GM23338 (cell line): ENCODE measurements at regions not wholly inside any gene's neighbourhood (a gene's known extent, or its start where the extent isn't known, plus 50 kb on each side); places are given as distances from the start of the nearest gene placed in this dataset.

Experiments used
- ATAC-seq: fragments of 200-7000 bp; cut with Tn5 transposase; 3 replicates; pipeline ENCODE4 v1.9.1; 2020
- DNase-seq: peaks from one replicate; pipeline ENCODE4 v3.0.0-alpha.2; 2015; ENCODE audit warnings: low spot score
- H2AFZ ChIP-seq: fragments of 200-600 bp; sonication (generic); 2 replicates; pipeline ENCODE4 v1.8.0; 2016; ENCODE audit warnings: antibody characterized with exemption, mild to moderate bottlenecking, moderate library complexity
- H3F3A ChIP-seq: fragments of 200-600 bp; sonication (generic); replicated peaks from 2 replicates; pipeline ENCODE4 v1.8.0; 2017; ENCODE audit warnings: antibody characterized with exemption, mixed run types, low read depth
- H3K27ac ChIP-seq: fragments of 200-600 bp; sonication (generic); 2 replicates; pipeline ENCODE4 v1.6.1; 2016; ENCODE audit warnings: low read depth
- H3K27me3 ChIP-seq: fragments of 200-600 bp; sonication (generic); 2 replicates; pipeline ENCODE4 v1.8.0; 2016; ENCODE audit warnings: mild to moderate bottlenecking, mixed run types, moderate library complexity; ENCODE audit not compliant: insufficient read depth
- H3K36me3 ChIP-seq: fragments of 200-600 bp; sonication (generic); 2 replicates; pipeline ENCODE4 v1.8.0; 2016; ENCODE audit warnings: mild to moderate bottlenecking; ENCODE audit not compliant: insufficient read depth
- H3K4me1 ChIP-seq: fragments of 200-600 bp; sonication (generic); 2 replicates; pipeline ENCODE4 v1.8.0; 2016; ENCODE audit warnings: mild to moderate bottlenecking, moderate library complexity; ENCODE audit not compliant: insufficient read depth
- H3K4me2 ChIP-seq: fragments of 200-600 bp; sonication (generic); 2 replicates; pipeline ENCODE4 v1.7.1; 2017; ENCODE audit warnings: mixed run types
- H3K4me3 ChIP-seq: fragments of 200-600 bp; sonication (generic); 2 replicates; pipeline ENCODE4 v1.6.1; 2016; ENCODE audit warnings: mixed run types
- H3K79me2 ChIP-seq: fragments of 200-600 bp; sonication (generic); replicated peaks from 2 replicates; pipeline ENCODE4 v1.8.0; 2017; ENCODE audit warnings: mild to moderate bottlenecking; ENCODE audit not compliant: insufficient read depth
- H3K9me2 ChIP-seq: fragments of 200-600 bp; sonication (generic); 2 replicates; pipeline ENCODE4 v1.8.0; 2017; ENCODE audit not compliant: insufficient read depth
- H4K20me1 ChIP-seq: fragments of 200-600 bp; sonication (generic); replicated peaks from 2 replicates; pipeline ENCODE4 v1.8.0; 2017; ENCODE audit warnings: mild to moderate bottlenecking; ENCODE audit not compliant: insufficient read depth
- H3K27ac Mint-ChIP-seq: 2 replicates; pipeline ENCODE4 v1.8.0; 2020; ENCODE audit warnings: inconsistent platforms, mild to moderate bottlenecking, moderate library complexity, mixed read lengths
- H3K27me3 Mint-ChIP-seq: 3 replicates; pipeline ENCODE4 v1.8.0; 2022; ENCODE audit warnings: low read depth, mild to moderate bottlenecking, moderate library complexity, mixed read lengths, inconsistent platforms; ENCODE audit not compliant: insufficient read depth, poor library complexity
- H3K36me3 Mint-ChIP-seq: 3 replicates; pipeline ENCODE4 v1.8.0; 2021; ENCODE audit warnings: low read depth, mild to moderate bottlenecking, inconsistent platforms, moderate library complexity, mixed read lengths
- H3K4me1 Mint-ChIP-seq: 3 replicates; pipeline ENCODE4 v1.8.0; 2020; ENCODE audit warnings: mild to moderate bottlenecking, inconsistent platforms, mixed read lengths
- H3K4me3 Mint-ChIP-seq: 3 replicates; pipeline ENCODE4 v1.8.0; 2021; ENCODE audit warnings: moderate library complexity, mild to moderate bottlenecking, inconsistent platforms, mixed read lengths
- H3K9me3 Mint-ChIP-seq: 3 replicates; pipeline ENCODE4 v1.8.0; 2020; ENCODE audit warnings: moderate library complexity, mild to moderate bottlenecking, inconsistent platforms, mixed read lengths
- CREB1 ChIP-seq: fragments of 250-450 bp; sonication (Bioruptor Pico); IDR thresholded peaks from 2 replicates; pipeline ENCODE4 v1.5.0; 2020; ENCODE audit warnings: low read depth, mild to moderate bottlenecking, moderate library complexity
- EZH2 ChIP-seq: fragments of 200-600 bp; sonication (generic); IDR thresholded peaks from one replicate; pipeline ENCODE4 v1.8.0; 2017; ENCODE audit warnings: antibody characterized with exemption, mild to moderate bottlenecking, low read depth; ENCODE audit not compliant: unreplicated experiment
- EZH2phosphoT487 ChIP-seq: fragments of 200-600 bp; sonication (generic); IDR thresholded peaks from one replicate; pipeline ENCODE4 v1.8.1; 2018; ENCODE audit warnings: antibody characterized with exemption; ENCODE audit not compliant: unreplicated experiment
- JUNB ChIP-seq: IDR thresholded peaks from one replicate; pipeline ENCODE4 v1.6.1; 2016; ENCODE audit warnings: antibody characterized with exemption; ENCODE audit not compliant: unreplicated experiment
- NANOG ChIP-seq: IDR thresholded peaks from 2 replicates; pipeline ENCODE4 v1.6.1; 2016; ENCODE audit warnings: antibody characterized with exemption, borderline replicate concordance
- POLR2AphosphoS5 ChIP-seq: IDR thresholded peaks from 2 replicates; pipeline ENCODE4 v1.6.1; 2016; ENCODE audit warnings: antibody characterized with exemption, low read depth
- STAT1 ChIP-seq: IDR thresholded peaks from one replicate; pipeline ENCODE4 v1.6.1; 2016; ENCODE audit warnings: antibody characterized with exemption; ENCODE audit not compliant: unreplicated experiment
- ZNF114 ChIP-seq: fragments of 250-450 bp; sonication (Bioruptor Pico); IDR thresholded peaks from 2 replicates; pipeline ENCODE4 v1.5.0; 2020; ENCODE audit warnings: mild to moderate bottlenecking, moderate library complexity
- ZNF331 ChIP-seq: fragments of 250-450 bp; sonication (Bioruptor Pico); IDR thresholded peaks from 2 replicates; pipeline ENCODE4 v1.5.0; 2020; ENCODE audit warnings: low read depth, mild to moderate bottlenecking, moderate library complexity
- TF ChIP-seq, protein P1 (sequence below), 2 experiments: fragments of 200-600 bp in 1 of 2; sonication (generic) in 1 of 2; conservative IDR thresholded peaks; 2 replicates each; pipeline versions ENCODE4 v1.5.1 to v1.6.1; 2016 to 2017; ENCODE audit warnings: antibody characterized with exemption in 2 of 2, low read depth in 2 of 2, mild to moderate bottlenecking in 2 of 2, moderate library complexity in 1 of 2
- TF ChIP-seq, protein P2 (sequence below): IDR thresholded peaks from one replicate; pipeline ENCODE4 v1.6.1; 2018; ENCODE audit warnings: antibody characterized with exemption; ENCODE audit not compliant: unreplicated experiment
- TF ChIP-seq, protein P3 (sequence below): IDR thresholded peaks from 2 replicates; pipeline ENCODE4 v1.6.1; 2016; ENCODE audit warnings: antibody characterized with exemption

DNA sequence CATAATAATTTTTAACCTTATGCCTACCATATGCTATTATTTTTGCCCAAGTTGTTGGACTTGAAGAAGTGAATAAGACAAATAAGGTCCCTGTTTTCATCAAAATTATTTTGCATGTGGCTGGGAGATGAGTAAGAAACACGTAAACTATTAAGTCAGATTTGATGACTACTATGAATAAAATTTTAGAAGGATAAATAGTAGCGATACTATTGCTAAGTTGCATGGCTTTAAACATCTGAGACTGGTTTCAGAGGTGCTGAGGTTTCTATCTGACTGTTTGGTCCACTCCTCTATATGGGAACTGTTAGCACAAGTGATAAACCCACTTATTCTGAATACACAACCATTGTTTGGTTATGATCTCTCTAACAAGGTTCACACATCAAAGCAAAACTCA lies 674.3 kb upstream of the MDGA2 start:
- Histone ChIP-seq H3K9me2 (no peaks in the 10 kb centered on the region), H3K4me2 (no peak overlapping the region), H4K20me1 (no peaks in the 10 kb centered on the region), H3K4me1 (no peaks in the 10 kb centered on the region), H3K4me3 (no peak overlapping the region), H3K79me2 (no peaks in the 10 kb centered on the region), H2AFZ (no peak overlapping the region), H3K36me3 (no peaks in the 10 kb centered on the region), H3F3A (no peaks in the 10 kb centered on the region), H3K27me3 (no peaks in the 10 kb centered on the region), H3K27ac (no peak overlapping the region)
- ATAC-seq (no peak), DNase-seq (no peak)
- Mint-ChIP-seq H3K27ac (no peak overlapping the region), H3K4me3 (no peak overlapping the region), H3K9me3 (no peaks in the 10 kb centered on the region), H3K4me1 (no peaks in the 10 kb centered on the region), H3K27me3 (no peaks in the 10 kb centered on the region), H3K36me3 (no peaks in the 10 kb centered on the region)
- TF ChIP-seq ZNF331 (CRISPR knock-in tag) = no peak

DNA sequence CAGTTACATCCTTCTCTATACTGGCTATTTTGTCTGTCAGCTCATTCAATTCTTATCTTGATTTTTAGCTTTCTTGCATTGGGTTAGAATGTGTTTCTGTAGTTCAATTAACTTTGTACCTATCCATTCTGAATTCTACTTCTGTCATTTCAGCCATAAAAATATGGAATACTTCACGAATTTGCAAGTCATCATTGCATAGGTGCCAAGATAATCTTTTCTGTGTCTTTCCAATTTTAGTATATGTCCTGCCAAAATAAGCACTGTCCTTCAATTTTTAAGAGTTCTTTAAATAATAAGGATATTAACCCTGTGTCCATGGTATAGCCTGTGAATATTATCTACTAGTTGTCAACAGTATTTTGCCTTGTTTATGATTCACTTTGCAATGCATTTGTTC lies 665.7 kb upstream of the MDGA2 start:
- H3K4me1 ChIP-seq = peaks cover 11% of the 10 kb centered on the region
- H3K36me3 ChIP-seq = no peaks in the 10 kb centered on the region
- H3K27me3 ChIP-seq = no peaks in the 10 kb centered on the region
- Mint-ChIP-seq H3K27ac (no peak overlapping the region), H3K9me3 (no peaks in the 10 kb centered on the region), H3K4me3 (no peak overlapping the region), H3K27me3 (no peaks in the 10 kb centered on the region), H3K36me3 (no peaks in the 10 kb centered on the region), H3K4me1 (peaks cover 15% of the 10 kb centered on the region)
- no peaks in the 10 kb centered on the region for H3K9me2 ChIP-seq
- no peaks in the 10 kb centered on the region for H3K79me2 ChIP-seq
- DNase-seq (no peak), ATAC-seq (no peak)
- H3K4me3 ChIP-seq = no peak overlapping the region
- H3K27ac ChIP-seq = no peak overlapping the region
- H3F3A ChIP-seq = no peaks in the 10 kb centered on the region
- no peaks in the 10 kb centered on the region for H4K20me1 ChIP-seq
- no peak overlapping the region for H2AFZ ChIP-seq
- H3K4me2 ChIP-seq = no peak overlapping the region
- TF ChIP-seq ZNF114 (CRISPR knock-in tag) (no peak), CREB1 (no peak), NANOG (no peak), EZH2phosphoT487 (no peak), EZH2 (no peak), ZNF331 (CRISPR knock-in tag) (no peak), POLR2AphosphoS5 (no peak), STAT1 (no peak), JUNB (no peak)
- TF ChIP-seq, protein P1, sequence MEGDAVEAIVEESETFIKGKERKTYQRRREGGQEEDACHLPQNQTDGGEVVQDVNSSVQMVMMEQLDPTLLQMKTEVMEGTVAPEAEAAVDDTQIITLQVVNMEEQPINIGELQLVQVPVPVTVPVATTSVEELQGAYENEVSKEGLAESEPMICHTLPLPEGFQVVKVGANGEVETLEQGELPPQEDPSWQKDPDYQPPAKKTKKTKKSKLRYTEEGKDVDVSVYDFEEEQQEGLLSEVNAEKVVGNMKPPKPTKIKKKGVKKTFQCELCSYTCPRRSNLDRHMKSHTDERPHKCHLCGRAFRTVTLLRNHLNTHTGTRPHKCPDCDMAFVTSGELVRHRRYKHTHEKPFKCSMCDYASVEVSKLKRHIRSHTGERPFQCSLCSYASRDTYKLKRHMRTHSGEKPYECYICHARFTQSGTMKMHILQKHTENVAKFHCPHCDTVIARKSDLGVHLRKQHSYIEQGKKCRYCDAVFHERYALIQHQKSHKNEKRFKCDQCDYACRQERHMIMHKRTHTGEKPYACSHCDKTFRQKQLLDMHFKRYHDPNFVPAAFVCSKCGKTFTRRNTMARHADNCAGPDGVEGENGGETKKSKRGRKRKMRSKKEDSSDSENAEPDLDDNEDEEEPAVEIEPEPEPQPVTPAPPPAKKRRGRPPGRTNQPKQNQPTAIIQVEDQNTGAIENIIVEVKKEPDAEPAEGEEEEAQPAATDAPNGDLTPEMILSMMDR (conservative IDR thresholded peaks at IDR 0.05; ENCODE audit: low read depth in 2 of 2) = no peak
- TF ChIP-seq, protein P2, sequence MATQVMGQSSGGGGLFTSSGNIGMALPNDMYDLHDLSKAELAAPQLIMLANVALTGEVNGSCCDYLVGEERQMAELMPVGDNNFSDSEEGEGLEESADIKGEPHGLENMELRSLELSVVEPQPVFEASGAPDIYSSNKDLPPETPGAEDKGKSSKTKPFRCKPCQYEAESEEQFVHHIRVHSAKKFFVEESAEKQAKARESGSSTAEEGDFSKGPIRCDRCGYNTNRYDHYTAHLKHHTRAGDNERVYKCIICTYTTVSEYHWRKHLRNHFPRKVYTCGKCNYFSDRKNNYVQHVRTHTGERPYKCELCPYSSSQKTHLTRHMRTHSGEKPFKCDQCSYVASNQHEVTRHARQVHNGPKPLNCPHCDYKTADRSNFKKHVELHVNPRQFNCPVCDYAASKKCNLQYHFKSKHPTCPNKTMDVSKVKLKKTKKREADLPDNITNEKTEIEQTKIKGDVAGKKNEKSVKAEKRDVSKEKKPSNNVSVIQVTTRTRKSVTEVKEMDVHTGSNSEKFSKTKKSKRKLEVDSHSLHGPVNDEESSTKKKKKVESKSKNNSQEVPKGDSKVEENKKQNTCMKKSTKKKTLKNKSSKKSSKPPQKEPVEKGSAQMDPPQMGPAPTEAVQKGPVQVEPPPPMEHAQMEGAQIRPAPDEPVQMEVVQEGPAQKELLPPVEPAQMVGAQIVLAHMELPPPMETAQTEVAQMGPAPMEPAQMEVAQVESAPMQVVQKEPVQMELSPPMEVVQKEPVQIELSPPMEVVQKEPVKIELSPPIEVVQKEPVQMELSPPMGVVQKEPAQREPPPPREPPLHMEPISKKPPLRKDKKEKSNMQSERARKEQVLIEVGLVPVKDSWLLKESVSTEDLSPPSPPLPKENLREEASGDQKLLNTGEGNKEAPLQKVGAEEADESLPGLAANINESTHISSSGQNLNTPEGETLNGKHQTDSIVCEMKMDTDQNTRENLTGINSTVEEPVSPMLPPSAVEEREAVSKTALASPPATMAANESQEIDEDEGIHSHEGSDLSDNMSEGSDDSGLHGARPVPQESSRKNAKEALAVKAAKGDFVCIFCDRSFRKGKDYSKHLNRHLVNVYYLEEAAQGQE = no peak
- TF ChIP-seq, protein P3, sequence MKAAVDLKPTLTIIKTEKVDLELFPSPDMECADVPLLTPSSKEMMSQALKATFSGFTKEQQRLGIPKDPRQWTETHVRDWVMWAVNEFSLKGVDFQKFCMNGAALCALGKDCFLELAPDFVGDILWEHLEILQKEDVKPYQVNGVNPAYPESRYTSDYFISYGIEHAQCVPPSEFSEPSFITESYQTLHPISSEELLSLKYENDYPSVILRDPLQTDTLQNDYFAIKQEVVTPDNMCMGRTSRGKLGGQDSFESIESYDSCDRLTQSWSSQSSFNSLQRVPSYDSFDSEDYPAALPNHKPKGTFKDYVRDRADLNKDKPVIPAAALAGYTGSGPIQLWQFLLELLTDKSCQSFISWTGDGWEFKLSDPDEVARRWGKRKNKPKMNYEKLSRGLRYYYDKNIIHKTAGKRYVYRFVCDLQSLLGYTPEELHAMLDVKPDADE = no peak
